Suprapubic skin (tissue), 4 donors: ENCODE measurements at regions not wholly inside any gene's neighbourhood (a gene's known extent, or its start where the extent isn't known, plus 50 kb on each side); places are given as distances from the start of the nearest gene placed in this dataset.

Experiments used
- DNase-seq, 2 donors: peaks; one replicate each; pipeline ENCODE4 v3.0.0-alpha.2; 2019; ENCODE audit warnings: low spot score in 2 of 2
- H3K27ac ChIP-seq: fragments of 200-600 bp; sonication (generic); one replicate; pipeline ENCODE4 v1.5.1; 2019
- H3K27me3 ChIP-seq: fragments of 200-600 bp; sonication (generic); one replicate; pipeline ENCODE4 v1.5.1; 2019
- H3K36me3 ChIP-seq: fragments of 200-600 bp; sonication (generic); one replicate; pipeline ENCODE4 v1.5.1; 2019
- H3K4me1 ChIP-seq: fragments of 200-600 bp; sonication (generic); one replicate; pipeline ENCODE4 v1.5.1; 2019
- H3K4me3 ChIP-seq: fragments of 200-600 bp; sonication (generic); one replicate; pipeline ENCODE4 v1.5.1; 2019; ENCODE audit warnings: mild to moderate bottlenecking
- H3K9me3 ChIP-seq: fragments of 200-600 bp; sonication (generic); one replicate; pipeline ENCODE4 v1.5.1; 2019
- EP300 ChIP-seq: sonication (generic); formaldehyde crosslinking; IDR thresholded peaks from one replicate; pipeline ENCODE4 v1.6.1; 2017; ENCODE audit warnings: antibody characterized with exemption
- POLR2A ChIP-seq, 2 donors: fragments of 450-650 bp; IDR thresholded peaks; one replicate each; pipeline ENCODE4 v1.6.1; 2017; ENCODE audit warnings: antibody characterized with exemption in 2 of 2, mild to moderate bottlenecking in 2 of 2, moderate library complexity in 2 of 2
- POLR2AphosphoS5 ChIP-seq, 3 donors: sonication (generic); formaldehyde crosslinking; IDR thresholded peaks; one replicate each; pipeline ENCODE4 v1.6.1; 2017; ENCODE audit warnings: antibody characterized with exemption in 3 of 3
- WGBS: methylation state at CpG from one replicate; pipeline ENCODE4 v1.1.5; 2018; 5-methylcytosine and 5-hydroxymethylcytosine counted together
- TF ChIP-seq, protein P1 (sequence below), 2 donors: fragments of 200-600 bp in 1 of 2; fragments of 450-650 bp in 1 of 2; sonication (generic) in 1 of 2; IDR thresholded peaks; one replicate each; pipeline ENCODE4 v1.5.1; 2016 to 2019; ENCODE audit warnings: antibody characterized with exemption in 2 of 2, mild to moderate bottlenecking in 1 of 2, moderate library complexity in 1 of 2

- DNase-seq, result no peak
- Histone ChIP-seq H3K27ac (no peak overlapping the region), H3K36me3 (no peaks in the 10 kb centered on the region), H3K4me3 (no peak overlapping the region), H3K9me3 (no peaks in the 10 kb centered on the region), H3K27me3 (no peaks in the 10 kb centered on the region), H3K4me1 (peaks cover 3% of the 10 kb centered on the region)
- TF ChIP-seq POLR2AphosphoS5 (IDR thresholded peaks at IDR 0.05), result no peak
- TF ChIP-seq, protein P1, sequence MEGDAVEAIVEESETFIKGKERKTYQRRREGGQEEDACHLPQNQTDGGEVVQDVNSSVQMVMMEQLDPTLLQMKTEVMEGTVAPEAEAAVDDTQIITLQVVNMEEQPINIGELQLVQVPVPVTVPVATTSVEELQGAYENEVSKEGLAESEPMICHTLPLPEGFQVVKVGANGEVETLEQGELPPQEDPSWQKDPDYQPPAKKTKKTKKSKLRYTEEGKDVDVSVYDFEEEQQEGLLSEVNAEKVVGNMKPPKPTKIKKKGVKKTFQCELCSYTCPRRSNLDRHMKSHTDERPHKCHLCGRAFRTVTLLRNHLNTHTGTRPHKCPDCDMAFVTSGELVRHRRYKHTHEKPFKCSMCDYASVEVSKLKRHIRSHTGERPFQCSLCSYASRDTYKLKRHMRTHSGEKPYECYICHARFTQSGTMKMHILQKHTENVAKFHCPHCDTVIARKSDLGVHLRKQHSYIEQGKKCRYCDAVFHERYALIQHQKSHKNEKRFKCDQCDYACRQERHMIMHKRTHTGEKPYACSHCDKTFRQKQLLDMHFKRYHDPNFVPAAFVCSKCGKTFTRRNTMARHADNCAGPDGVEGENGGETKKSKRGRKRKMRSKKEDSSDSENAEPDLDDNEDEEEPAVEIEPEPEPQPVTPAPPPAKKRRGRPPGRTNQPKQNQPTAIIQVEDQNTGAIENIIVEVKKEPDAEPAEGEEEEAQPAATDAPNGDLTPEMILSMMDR (IDR thresholded peaks at IDR 0.05), result peak in 1 of 2 donors; percentile 39
- TF ChIP-seq EP300, result no peak
- 81% methylated on average over 7 of the region's 7 CpGs for WGBS
Measured at GRCh38 chr10:88114368-88114767, 250.9 kb downstream of the PTEN start.

GRCh38 chr10:88115407-88115806 is 252.0 kb downstream of the PTEN start:
- no peaks in the 10 kb centered on the region for H3K27me3 ChIP-seq
- DNase-seq, result no peak
- peaks cover 3% of the 10 kb centered on the region for H3K4me1 ChIP-seq
- TF ChIP-seq EP300 (no peak), POLR2AphosphoS5 (IDR thresholded peaks at IDR 0.05) (no peak), POLR2A (IDR thresholded peaks at IDR 0.05) (no peak)
- TF ChIP-seq, protein P1 (IDR thresholded peaks at IDR 0.05), result no peak
- H3K9me3 ChIP-seq, result no peaks in the 10 kb centered on the region
- no peak overlapping the region for H3K27ac ChIP-seq
- H3K36me3 ChIP-seq, result no peaks in the 10 kb centered on the region
- H3K4me3 ChIP-seq, result no peak overlapping the region
- 80% methylated on average over 3 of the region's 3 CpGs for WGBS

GRCh38 chr10:88115968-88116367 is 252.5 kb downstream of the PTEN start:
- no peak for TF ChIP-seq POLR2AphosphoS5 (IDR thresholded peaks at IDR 0.05)
- TF ChIP-seq POLR2A (IDR thresholded peaks at IDR 0.05), result no peak
- TF ChIP-seq, protein P1 (IDR thresholded peaks at IDR 0.05), result no peak
- no peak for TF ChIP-seq EP300
- no peaks in the 10 kb centered on the region for H3K36me3 ChIP-seq
- peaks cover 3% of the 10 kb centered on the region for H3K4me1 ChIP-seq
- H3K27ac ChIP-seq, result no peak overlapping the region
- 88% methylated on average over 1 of the region's 1 CpG for WGBS
- DNase-seq, result no peak
- no peak overlapping the region for H3K4me3 ChIP-seq
- no peaks in the 10 kb centered on the region for H3K27me3 ChIP-seq
- no peaks in the 10 kb centered on the region for H3K9me3 ChIP-seq

- Histone ChIP-seq H3K4me3 (no peak overlapping the region), H3K36me3 (no peaks in the 10 kb centered on the region), H3K27ac (no peak overlapping the region), H3K9me3 (no peaks in the 10 kb centered on the region), H3K27me3 (no peaks in the 10 kb centered on the region), H3K4me1 (peaks cover 3% of the 10 kb centered on the region)
- 90% methylated on average over 2 of the region's 2 CpGs for WGBS
- DNase-seq, result no peak
- TF ChIP-seq POLR2AphosphoS5 (IDR thresholded peaks at IDR 0.05), result no peak
- TF ChIP-seq, protein P1 (IDR thresholded peaks at IDR 0.05), result no peak
- TF ChIP-seq POLR2A (IDR thresholded peaks at IDR 0.05), result no peak
- TF ChIP-seq EP300, result no peak
Measured at GRCh38 chr10:88116481-88116880, 253.1 kb downstream of the PTEN start.

DNA sequence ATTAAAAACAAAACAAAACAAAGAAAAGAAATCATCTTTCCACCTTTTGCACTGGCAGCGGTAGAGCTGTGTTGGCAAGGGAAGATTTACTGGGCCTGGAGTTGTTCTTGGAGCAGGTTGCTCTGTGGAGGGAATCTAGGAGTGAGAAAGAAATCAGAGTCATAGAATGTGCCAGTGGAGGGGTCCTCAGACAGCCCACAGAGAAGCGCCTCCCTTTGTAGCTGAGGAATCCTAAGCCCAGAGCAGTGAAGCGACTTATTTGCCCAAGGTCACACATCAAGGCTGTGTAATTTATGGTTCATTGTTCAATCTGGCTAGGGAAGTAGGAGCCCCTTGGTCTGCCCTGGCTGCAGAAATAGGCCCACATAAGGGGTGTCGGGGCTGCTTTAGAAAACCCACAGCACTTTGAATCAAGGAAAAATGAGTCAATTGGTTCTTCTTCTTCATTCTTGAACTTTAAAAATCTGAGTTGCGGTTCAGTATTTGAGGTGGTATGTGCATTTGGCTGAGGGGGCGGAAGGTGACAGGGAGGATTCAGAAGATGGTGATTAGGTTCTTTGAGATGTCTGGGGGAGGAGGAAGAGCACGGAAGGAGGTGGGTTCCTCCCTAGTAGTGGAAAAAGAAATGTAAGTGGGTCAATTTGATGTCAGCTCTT is 253.7 kb downstream of the PTEN start:
- Histone ChIP-seq H3K27me3 (no peaks in the 10 kb centered on the region), H3K9me3 (no peaks in the 10 kb centered on the region), H3K27ac (no peak overlapping the region), H3K36me3 (no peaks in the 10 kb centered on the region), H3K4me3 (no peak overlapping the region), H3K4me1 (peaks cover 3% of the 10 kb centered on the region)
- WGBS, result 89% methylated on average over 7 of the region's 7 CpGs
- DNase-seq, result no peak
- TF ChIP-seq, protein P1 (IDR thresholded peaks at IDR 0.05), result no peak
- TF ChIP-seq EP300, result no peak
- no peak for TF ChIP-seq POLR2A (IDR thresholded peaks at IDR 0.05)
- no peak for TF ChIP-seq POLR2AphosphoS5 (IDR thresholded peaks at IDR 0.05)
